ENCODE measurements at regions not wholly inside any gene's neighbourhood (a gene's known extent, or its start where the extent isn't known, plus 50 kb on each side); places are given as distances from the start of the nearest gene placed in this dataset.

- TF ChIP-seq POLR2A (IDR thresholded peaks at IDR 0.05; ENCODE audit: low read depth, low read length), result no peak
- TF ChIP-seq POLR2AphosphoS5 (IDR thresholded peaks at IDR 0.05; ENCODE audit: low read depth, low read length), result no peak
- no peak for TF ChIP-seq SPI1 (IDR thresholded peaks at IDR 0.05; ENCODE audit: low read depth, low read length)
- no peak for TF ChIP-seq TAF1 (IDR thresholded peaks at IDR 0.05; ENCODE audit: low read depth, low read length)
These were observed 193.6 kb upstream of the ANKRD55 start for GRCh38 chr5:56426693-56427092.

All from GM12891 (cell line).